ENCODE measurements at regions not wholly inside any gene's neighbourhood (a gene's known extent, or its start where the extent isn't known, plus 50 kb on each side); places are given as distances from the start of the nearest gene placed in this dataset.

- H3K27ac ChIP-seq, result no peak overlapping the region
- TF ChIP-seq CTCF (conservative IDR thresholded peaks at IDR 0.05), result no peak
- TF ChIP-seq ZFX (IDR thresholded peaks at IDR 0.05), result no peak
These were observed 389.0 kb upstream of the C2CD4B start for GRCh38 chr15:62553911-62554563.

GRCh38 chr15:62558640-62559380, 393.7 kb upstream of the C2CD4B start:
- no peak for TF ChIP-seq ZFX (IDR thresholded peaks at IDR 0.05)
- no peak for TF ChIP-seq CTCF (conservative IDR thresholded peaks at IDR 0.05)
- H3K27ac ChIP-seq, result no peak overlapping the region

- no peak for TF ChIP-seq CTCF (conservative IDR thresholded peaks at IDR 0.05)
- TF ChIP-seq ZFX (IDR thresholded peaks at IDR 0.05), result no peak
These were observed 394.3 kb upstream of the C2CD4B start for GRCh38 chr15:62559381-62559733.

GRCh38 chr15:62561059-62561519, 396.0 kb upstream of the C2CD4B start:
- TF ChIP-seq CTCF (conservative IDR thresholded peaks at IDR 0.05), result no peak
- TF ChIP-seq ZFX (IDR thresholded peaks at IDR 0.05), result no peak
- H3K27ac ChIP-seq, result no peak overlapping the region

More at GRCh38 chr15:62559381-62559733, 394.3 kb upstream of the C2CD4B start:
- no peak overlapping the region for H3K27ac ChIP-seq

GRCh38 chr15:62561571-62561970, 396.5 kb upstream of the C2CD4B start:
- H3K27ac ChIP-seq, result no peak overlapping the region
- TF ChIP-seq CTCF (conservative IDR thresholded peaks at IDR 0.05) (no peak), ZFX (IDR thresholded peaks at IDR 0.05) (no peak)

- TF ChIP-seq ZFX (IDR thresholded peaks at IDR 0.05), result no peak
- TF ChIP-seq CTCF (conservative IDR thresholded peaks at IDR 0.05), result no peak
These were observed 400.0 kb upstream of the C2CD4B start for GRCh38 chr15:62564886-62565633.

GRCh38 chr15:62565634-62566026, 400.5 kb upstream of the C2CD4B start:
- H3K27ac ChIP-seq, result no peak overlapping the region
- TF ChIP-seq CTCF (conservative IDR thresholded peaks at IDR 0.05) (no peak), ZFX (IDR thresholded peaks at IDR 0.05) (no peak)

More at GRCh38 chr15:62564886-62565633, 400.0 kb upstream of the C2CD4B start:
- H3K27ac ChIP-seq, result no peak overlapping the region
